Lower leg skin (tissue), 3 donors: ENCODE measurements at regions not wholly inside any gene's neighbourhood (a gene's known extent, or its start where the extent isn't known, plus 50 kb on each side); places are given as distances from the start of the nearest gene placed in this dataset.

Source experiments
- CTCF ChIP-seq, 3 donors: fragments of 450-650 bp; IDR thresholded peaks; one replicate each; pipeline ENCODE4 v1.5.1; 2016; ENCODE audit warnings: antibody characterized with exemption in 3 of 3, mild to moderate bottlenecking in 3 of 3, moderate library complexity in 2 of 3
- POLR2A ChIP-seq, 2 donors: fragments of 450-650 bp; IDR thresholded peaks; one replicate each; pipeline ENCODE4 v1.6.1; 2016 to 2017; ENCODE audit warnings: antibody characterized with exemption in 2 of 2, mild to moderate bottlenecking in 1 of 2, moderate library complexity in 1 of 2

- TF ChIP-seq CTCF (IDR thresholded peaks at IDR 0.05): no peak
- no peak for TF ChIP-seq POLR2A (IDR thresholded peaks at IDR 0.05)
These were observed 100.7 kb downstream of the ANKRD60 start for GRCh38 chr20:58127701-58128111.
